Stomach (tissue), 8 donors: ENCODE measurements at regions not wholly inside any gene's neighbourhood (a gene's known extent, or its start where the extent isn't known, plus 50 kb on each side); places are given as distances from the start of the nearest gene placed in this dataset.

Source experiments
- DNase-seq, 2 donors: peaks; one replicate each; pipeline versions ENCODE4 v3.0.0 to v3.0.0-alpha.2; 2013 to 2019
- H3K27ac ChIP-seq, 5 donors: fragments of 200-600 bp in 4 of 5; sonication (generic) in 4 of 5; one replicate each; pipeline ENCODE4 v1.5.1; 2013 to 2019; ENCODE audit warnings: mild to moderate bottlenecking in 1 of 5, moderate library complexity in 1 of 5
- H3K27me3 ChIP-seq, 3 donors: fragments of 200-600 bp; sonication (generic); one replicate each; pipeline ENCODE4 v1.5.1; 2017 to 2019; ENCODE audit warnings: mixed run types in 1 of 3
- H3K36me3 ChIP-seq, 4 donors: fragments of 200-600 bp; sonication (generic); 1 replicate in 3 of 4; 2 replicates in 1 of 4; pipeline ENCODE4 v1.5.1; 2016 to 2019
- H3K4me1 ChIP-seq, 4 donors: fragments of 200-600 bp; sonication (generic); one replicate each; pipeline ENCODE4 v1.5.1; 2016 to 2019
- H3K4me3 ChIP-seq, 4 donors: fragments of 200-600 bp; sonication (generic) in 3 of 4; one replicate each; pipeline ENCODE4 v1.5.1; 2016 to 2019; ENCODE audit warnings: mild to moderate bottlenecking in 1 of 4
- H3K9me3 ChIP-seq, 4 donors: fragments of 200-600 bp; sonication (generic); one replicate each; pipeline ENCODE4 v1.5.1; 2016 to 2019
- CTCF ChIP-seq, 7 experiments: fragments of 450-650 bp in 4 of 7; fragments of 200-600 bp in 3 of 7; sonication (generic) in 3 of 7; IDR thresholded peaks; one replicate each; pipeline ENCODE4 v1.5.1; 2016 to 2019; ENCODE audit warnings: antibody characterized with exemption in 7 of 7, control low read depth in 2 of 7, mild to moderate bottlenecking in 1 of 7
- EP300 ChIP-seq: sonication (generic); formaldehyde crosslinking; IDR thresholded peaks from one replicate; pipeline ENCODE4 v1.6.1; 2017; ENCODE audit warnings: antibody characterized with exemption
- POLR2A ChIP-seq, 4 donors: fragments of 450-650 bp; IDR thresholded peaks; one replicate each; pipeline ENCODE4 v1.6.1; 2016; ENCODE audit warnings: antibody characterized with exemption in 4 of 4, control low read depth in 2 of 4, mild to moderate bottlenecking in 1 of 4, moderate library complexity in 1 of 4
- POLR2AphosphoS5 ChIP-seq, 3 donors: sonication (generic); formaldehyde crosslinking; IDR thresholded peaks; one replicate each; pipeline ENCODE4 v1.6.1; 2016; ENCODE audit warnings: antibody characterized with exemption in 3 of 3
- WGBS, 5 donors: extraction: QIAGEN DNeasy Blood & Tissue Kit in 3 of 5; methylation state at CpG; one replicate each; pipeline versions ENCODE4 v1.1.5 to v1.1.7; 2013 to 2018; 5-methylcytosine and 5-hydroxymethylcytosine counted together
- intact Hi-C: fragments of 100-400 bp; cut with DNase I; formaldehyde crosslinking; loops from one replicate; pipeline ENCODE4 v1.15.1; 2023; ENCODE audit warnings: low total_unique reads
- donor health status: healthy with polysubstance abuse.
- donor health status: Bipolar disorder and iron deficiency.
- donor health status: healthy.

GRCh38 chr3:185988080-185988815 lies 50.4 kb upstream of the TRA2B start:
- intact Hi-C loops, result no loop called here
- Histone ChIP-seq H3K27ac (no peak overlapping the region), H3K4me3 (no peak overlapping the region), H3K4me1 (peaks cover 5 to 18% (median 9%) of the 10 kb centered on the region in 4 donors), H3K9me3 (no peaks in the 10 kb centered on the region), H3K27me3 (peaks cover 0 to 9% (median 0%) of the 10 kb centered on the region in 3 donors), H3K36me3 (no peaks in the 10 kb centered on the region)
- WGBS, 5 donors, result 87 to 92% (median 91%) methylated on average over 3 of the region's 3 CpGs
- no peak for TF ChIP-seq POLR2A (IDR thresholded peaks at IDR 0.05)
- no peak for TF ChIP-seq EP300
- TF ChIP-seq CTCF (IDR thresholded peaks at IDR 0.05), result no peak
- no peak for TF ChIP-seq POLR2AphosphoS5 (IDR thresholded peaks at IDR 0.05)
- DNase-seq, result no peak
